Activated naive CD8-positive, alpha-beta T cell treated with anti-CD3 and anti-CD28 coated beads for 36 hours (primary cell): ENCODE measurements at regions not wholly inside any gene's neighbourhood (a gene's known extent, or its start where the extent isn't known, plus 50 kb on each side); places are given as distances from the start of the nearest gene placed in this dataset.

ENCODE experiments used
- DNase-seq: peaks from one replicate; pipeline ENCODE4 v3.0.0; 2021
- H3K27ac Mint-ChIP-seq: one replicate; pipeline ENCODE4 v1.8.0; 2022; ENCODE audit warnings: mild to moderate bottlenecking, moderate library complexity, mixed read lengths
- H3K27me3 Mint-ChIP-seq: one replicate; pipeline ENCODE4 v1.8.0; 2022; ENCODE audit warnings: mild to moderate bottlenecking, mixed read lengths
- H3K36me3 Mint-ChIP-seq: one replicate; pipeline ENCODE4 v1.8.0; 2021; ENCODE audit warnings: mild to moderate bottlenecking, mixed read lengths
- H3K4me1 Mint-ChIP-seq: one replicate; pipeline ENCODE4 v1.8.0; 2021; ENCODE audit warnings: mixed read lengths
- H3K4me3 Mint-ChIP-seq: one replicate; pipeline ENCODE4 v1.8.0; 2022; ENCODE audit warnings: mild to moderate bottlenecking, moderate library complexity, mixed read lengths
- H3K9me3 Mint-ChIP-seq: one replicate; pipeline ENCODE4 v1.8.0; 2022; ENCODE audit warnings: mixed read lengths

DNA sequence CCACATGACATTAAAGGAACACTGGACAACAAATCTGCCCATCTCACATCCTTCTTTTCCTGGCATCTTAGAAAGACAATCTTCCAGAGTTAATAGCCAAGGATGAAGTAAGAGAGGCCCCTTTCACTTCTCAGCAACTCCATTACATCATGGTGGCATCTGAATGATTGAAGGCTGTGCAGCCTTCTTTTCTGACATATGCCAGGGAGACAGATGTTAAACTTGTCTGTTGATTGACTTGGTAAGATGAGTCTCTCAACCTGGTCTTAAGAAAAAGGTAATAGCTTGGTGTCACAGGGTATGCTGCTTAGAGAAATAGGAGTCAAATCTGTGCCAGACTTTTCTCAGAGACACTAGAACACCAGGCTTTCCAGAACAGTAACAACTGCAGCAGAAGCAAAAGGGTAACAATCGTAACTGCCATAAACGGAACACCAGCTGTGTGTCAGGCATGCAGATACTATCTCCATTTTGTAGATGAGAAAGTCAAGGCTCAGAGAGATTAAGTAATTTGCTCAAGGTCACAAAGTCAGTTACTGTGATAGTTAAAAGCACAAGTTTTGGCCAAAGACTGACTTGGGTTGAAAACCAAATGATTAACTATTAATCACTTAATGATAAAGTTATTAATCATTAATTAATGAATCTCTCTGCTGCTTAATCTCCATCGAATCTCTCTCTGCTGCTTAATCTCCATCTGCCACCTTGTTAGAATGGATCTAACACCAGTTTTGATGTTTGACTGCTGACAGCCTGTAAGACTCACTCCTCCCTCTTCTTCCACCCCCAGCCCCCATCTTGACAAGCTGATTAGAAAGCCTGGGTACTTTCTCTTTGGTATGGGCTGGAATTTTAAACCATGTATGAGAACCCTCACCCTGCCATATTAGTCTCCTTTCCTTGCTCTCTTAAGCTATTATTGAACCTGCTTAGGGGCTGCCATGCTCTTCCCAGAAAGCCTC, 353.5 kb downstream of the ENC1 start:
- Mint-ChIP-seq H3K9me3 (no peaks in the 10 kb centered on the region), H3K36me3 (no peaks in the 10 kb centered on the region), H3K4me3 (no peak overlapping the region), H3K27ac (no peak overlapping the region), H3K27me3 (peaks cover 32% of the 10 kb centered on the region), H3K4me1 (no peaks in the 10 kb centered on the region)
- DNase-seq, result no peak

DNA sequence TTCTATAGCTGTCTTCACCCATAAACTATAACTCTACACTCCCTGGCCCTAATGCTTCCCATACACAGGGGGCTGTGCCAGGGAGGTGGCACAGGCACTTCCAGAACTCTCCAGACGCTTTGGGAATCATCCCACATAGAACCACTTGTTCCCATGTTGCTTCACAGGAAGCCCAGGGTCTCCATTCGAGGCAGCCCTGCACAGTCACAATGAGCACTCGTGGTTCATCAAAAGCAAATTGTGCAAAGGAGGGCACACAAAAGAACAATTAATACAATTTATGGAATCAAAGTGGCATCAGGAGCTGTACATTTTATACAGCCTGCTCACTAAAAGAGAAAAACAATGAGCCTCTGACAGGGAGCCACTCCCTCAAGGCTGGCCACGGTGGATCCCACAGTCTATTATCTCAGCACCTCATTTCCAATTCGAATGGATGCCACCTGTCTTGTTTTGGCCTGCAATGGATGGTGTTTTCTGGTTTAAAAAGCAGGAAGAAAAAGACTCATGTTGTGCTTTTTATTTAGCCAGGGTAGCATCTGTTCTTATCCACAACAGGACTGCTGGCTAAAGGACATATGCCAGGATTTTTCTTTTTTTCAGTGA, 354.8 kb downstream of the ENC1 start:
- H3K36me3 Mint-ChIP-seq, result no peaks in the 10 kb centered on the region
- DNase-seq, result no peak
- no peak overlapping the region for H3K27ac Mint-ChIP-seq
- peaks cover 33% of the 10 kb centered on the region for H3K27me3 Mint-ChIP-seq
- H3K4me1 Mint-ChIP-seq, result no peaks in the 10 kb centered on the region
- H3K9me3 Mint-ChIP-seq, result no peaks in the 10 kb centered on the region
- no peak overlapping the region for H3K4me3 Mint-ChIP-seq

DNA sequence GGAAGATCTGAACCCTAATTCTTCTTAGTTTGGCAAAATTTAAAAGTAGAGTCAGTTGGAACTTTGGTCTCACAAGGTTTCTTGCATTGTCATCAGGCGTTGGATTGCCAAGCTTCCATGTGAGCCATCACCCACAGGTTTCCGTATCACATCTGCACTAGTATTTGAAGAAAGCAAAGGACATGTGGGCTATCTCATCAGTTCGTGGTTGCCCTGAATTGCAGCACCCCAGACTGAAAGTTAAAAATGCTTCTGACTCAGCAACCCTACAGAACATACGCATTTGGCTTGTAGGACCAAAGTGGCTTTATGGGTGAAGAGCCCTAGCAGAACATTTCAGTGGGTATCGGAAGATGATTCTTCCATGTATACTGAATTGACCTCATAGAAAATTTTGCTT, 358.0 kb downstream of the ENC1 start:
- H3K4me3 Mint-ChIP-seq, result no peak overlapping the region
- no peak for DNase-seq
- H3K36me3 Mint-ChIP-seq, result no peaks in the 10 kb centered on the region
- no peaks in the 10 kb centered on the region for H3K4me1 Mint-ChIP-seq
- peaks cover 16% of the 10 kb centered on the region for H3K27me3 Mint-ChIP-seq
- H3K9me3 Mint-ChIP-seq, result no peaks in the 10 kb centered on the region
- H3K27ac Mint-ChIP-seq, result no peak overlapping the region

DNA sequence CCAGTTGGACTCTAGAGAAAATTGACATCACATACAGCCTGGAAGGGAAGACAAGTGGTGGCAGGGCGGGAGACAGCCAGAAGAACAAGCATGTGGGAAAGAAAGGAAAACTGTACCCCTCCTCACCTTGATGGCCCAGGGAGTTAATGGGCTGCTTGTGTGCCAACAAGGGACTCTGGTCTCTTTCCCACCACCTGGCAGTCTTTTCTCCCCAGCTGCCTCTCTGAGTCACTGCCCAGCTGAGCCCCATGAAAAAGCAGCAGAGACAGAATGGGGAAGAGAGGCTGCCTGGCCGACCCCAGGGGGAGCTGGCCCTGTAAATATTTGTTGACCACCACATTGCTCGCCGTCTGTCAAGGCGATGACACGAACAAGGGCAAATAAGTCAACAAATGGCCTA, 359.4 kb downstream of the ENC1 start:
- Mint-ChIP-seq H3K27ac (no peak overlapping the region), H3K9me3 (no peaks in the 10 kb centered on the region), H3K36me3 (no peaks in the 10 kb centered on the region), H3K4me3 (no peak overlapping the region), H3K27me3 (peaks cover 19% of the 10 kb centered on the region), H3K4me1 (no peaks in the 10 kb centered on the region)
- DNase-seq, result no peak

DNA sequence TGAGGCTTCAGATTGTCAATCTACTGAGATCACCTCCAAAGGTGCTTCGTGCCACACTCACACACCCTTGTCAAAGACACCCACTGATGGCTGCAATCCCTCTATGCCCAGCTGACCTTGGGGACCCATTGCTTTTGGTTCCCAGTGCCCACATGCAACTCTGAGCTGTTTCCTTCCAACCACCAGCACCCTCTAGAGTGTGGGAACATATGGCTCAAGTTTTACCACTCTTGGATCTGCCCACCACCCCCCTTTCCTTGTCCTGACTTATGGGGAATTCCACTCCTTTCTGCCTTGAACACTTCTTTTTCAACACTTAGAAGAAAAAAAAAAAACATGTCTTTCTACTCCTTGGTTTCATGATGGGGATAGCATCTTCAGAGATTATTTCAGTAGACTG, 360.2 kb downstream of the ENC1 start:
- Mint-ChIP-seq H3K27me3 (peaks cover 19% of the 10 kb centered on the region), H3K4me1 (no peaks in the 10 kb centered on the region)

DNA sequence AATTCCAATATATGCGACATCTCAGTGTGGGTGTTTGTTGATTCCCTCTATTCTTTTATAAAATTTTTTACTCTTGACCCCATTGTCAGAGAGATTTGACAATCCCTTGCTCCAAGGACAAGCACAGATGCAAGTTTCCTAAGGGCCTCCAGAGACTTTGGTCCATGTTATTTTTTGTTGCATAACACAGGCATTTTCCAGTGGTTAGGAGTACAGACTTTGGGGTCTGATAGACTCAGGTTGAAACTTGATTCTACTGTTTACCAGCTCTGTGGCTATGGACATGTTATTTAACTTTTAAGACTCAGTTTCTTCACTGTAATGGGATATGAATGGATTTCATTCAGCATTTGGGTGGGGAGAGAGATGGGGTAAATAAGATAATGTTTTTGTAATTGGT, 361.3 kb downstream of the ENC1 start:
- no peaks in the 10 kb centered on the region for H3K36me3 Mint-ChIP-seq
- H3K4me1 Mint-ChIP-seq, result no peaks in the 10 kb centered on the region
- no peak overlapping the region for H3K4me3 Mint-ChIP-seq

More for the DNA sequence above, 360.2 kb downstream of the ENC1 start:
- H3K36me3 Mint-ChIP-seq, result no peaks in the 10 kb centered on the region
- H3K27ac Mint-ChIP-seq, result no peak overlapping the region
- DNase-seq, result no peak
- no peaks in the 10 kb centered on the region for H3K9me3 Mint-ChIP-seq
- H3K4me3 Mint-ChIP-seq, result no peak overlapping the region

DNA sequence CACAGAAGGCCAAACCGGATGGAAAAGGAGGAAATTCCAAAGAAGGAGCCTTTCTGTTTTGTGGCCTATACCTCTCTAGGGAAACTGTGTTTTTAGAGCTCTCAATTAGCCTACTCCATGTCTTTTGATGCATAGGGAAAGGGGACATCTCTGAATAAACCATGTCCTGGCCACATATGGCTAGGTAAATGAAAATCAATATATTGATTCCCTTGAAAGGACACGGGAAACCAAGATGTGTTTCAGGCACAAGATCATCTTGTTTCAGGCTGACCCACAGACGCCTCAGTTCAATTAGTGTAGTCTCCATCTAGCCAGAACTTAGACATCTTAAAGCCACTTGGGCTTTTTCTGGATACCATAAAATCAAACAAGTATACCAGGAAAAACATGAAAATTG, 363.1 kb downstream of the ENC1 start:
- H3K27me3 Mint-ChIP-seq, result peaks cover 7% of the 10 kb centered on the region
- no peak overlapping the region for H3K27ac Mint-ChIP-seq
- no peaks in the 10 kb centered on the region for H3K4me1 Mint-ChIP-seq
- no peak for DNase-seq
- no peak overlapping the region for H3K4me3 Mint-ChIP-seq
- H3K9me3 Mint-ChIP-seq, result no peaks in the 10 kb centered on the region
- H3K36me3 Mint-ChIP-seq, result no peaks in the 10 kb centered on the region

More for the DNA sequence above, 361.3 kb downstream of the ENC1 start:
- H3K27me3 Mint-ChIP-seq, result peaks cover 10% of the 10 kb centered on the region
- DNase-seq, result no peak
- no peaks in the 10 kb centered on the region for H3K9me3 Mint-ChIP-seq
- H3K27ac Mint-ChIP-seq, result no peak overlapping the region

DNA sequence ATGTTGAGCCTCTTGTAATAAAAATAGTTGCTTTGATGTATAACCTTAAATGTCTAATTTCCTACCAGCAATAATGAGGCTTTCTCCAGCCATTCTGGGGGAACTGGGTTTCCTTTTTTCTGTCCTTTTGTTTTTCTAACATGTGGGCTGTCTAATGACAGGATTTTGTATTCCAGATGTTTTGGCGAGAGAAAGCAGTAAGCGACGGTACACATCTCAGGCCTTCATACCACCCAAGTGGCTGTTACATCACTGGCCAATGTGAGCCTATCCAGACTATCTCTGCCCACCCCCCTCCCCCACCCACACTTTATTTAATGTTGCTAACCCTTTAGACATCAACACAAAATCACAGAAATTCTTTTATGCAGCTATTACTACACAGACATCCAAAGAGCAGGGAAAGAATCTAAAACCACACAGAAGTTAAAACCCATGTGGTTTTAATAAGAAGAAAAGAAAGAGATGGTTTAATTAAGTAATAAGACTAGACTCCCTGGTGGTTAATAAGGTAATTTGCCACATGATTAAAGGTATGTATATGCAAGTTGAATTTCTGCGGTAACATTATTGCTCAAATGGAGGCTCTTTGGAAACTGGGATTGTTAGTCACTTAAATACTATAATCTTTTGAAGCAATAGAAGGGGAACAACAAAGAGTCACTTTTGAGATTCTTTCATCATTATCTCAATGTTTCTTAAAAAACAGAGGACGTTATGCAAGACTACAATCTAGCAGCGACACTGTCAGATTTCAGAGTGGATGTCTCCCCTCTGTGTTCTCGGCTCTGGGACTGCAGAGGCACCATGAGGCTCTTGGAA, 365.1 kb downstream of the ENC1 start:
- Mint-ChIP-seq H3K4me1 (no peaks in the 10 kb centered on the region), H3K27ac (no peak overlapping the region), H3K4me3 (no peak overlapping the region), H3K9me3 (no peaks in the 10 kb centered on the region), H3K27me3 (peaks cover 4% of the 10 kb centered on the region), H3K36me3 (no peaks in the 10 kb centered on the region)
- DNase-seq, result no peak

DNA sequence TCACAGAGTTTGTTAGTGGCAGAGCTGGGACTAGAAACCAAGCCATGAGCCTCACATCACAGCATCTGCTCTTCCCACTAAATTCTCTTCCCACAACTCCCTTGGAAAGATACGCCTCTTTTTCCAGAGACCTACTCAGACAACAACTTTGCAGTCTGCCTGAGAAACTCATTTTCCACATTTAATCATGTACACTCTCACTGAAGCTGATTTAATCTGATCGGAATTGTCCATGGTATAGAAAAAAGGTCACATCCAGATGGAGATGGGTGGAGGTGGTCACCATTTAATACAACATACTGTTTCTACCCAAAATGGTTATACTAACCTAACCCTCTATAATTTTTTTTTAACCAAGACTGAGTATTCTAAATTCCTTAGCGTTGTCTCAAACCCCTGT, 366.2 kb downstream of the ENC1 start:
- Mint-ChIP-seq H3K36me3 (no peaks in the 10 kb centered on the region), H3K4me3 (no peak overlapping the region), H3K9me3 (no peaks in the 10 kb centered on the region), H3K4me1 (no peaks in the 10 kb centered on the region), H3K27me3 (peaks cover 4% of the 10 kb centered on the region), H3K27ac (no peak overlapping the region)
- DNase-seq, result no peak

DNA sequence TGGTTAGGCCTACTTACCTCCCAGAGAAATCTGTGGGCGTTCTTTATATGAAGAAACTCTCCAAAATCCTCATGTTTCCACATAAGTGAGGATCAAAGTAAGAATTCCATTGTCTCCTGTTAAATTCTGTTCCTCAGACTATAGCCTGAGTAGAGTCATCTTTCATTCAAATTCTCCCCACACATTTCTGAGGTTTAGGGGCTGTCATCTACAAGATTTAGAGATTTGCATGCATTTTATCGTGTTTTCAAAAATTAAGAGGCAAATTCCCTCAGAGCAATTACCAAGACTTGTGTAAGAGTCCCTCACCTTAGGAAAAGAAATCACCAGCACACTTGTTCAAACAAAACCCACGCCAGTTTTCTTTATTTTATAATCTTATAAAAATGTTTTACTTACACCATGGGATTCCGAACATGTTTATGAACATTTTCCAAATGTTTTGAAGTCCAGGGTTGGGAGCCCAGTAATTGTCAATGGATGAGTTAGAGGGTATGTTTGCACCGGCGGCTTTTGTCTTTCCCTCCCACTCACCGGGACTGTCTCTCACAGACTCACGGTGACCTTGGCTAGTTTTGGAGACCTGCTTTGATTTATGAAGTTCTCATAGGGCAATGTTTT, 367.6 kb downstream of the ENC1 start:
- Mint-ChIP-seq H3K27ac (no peak overlapping the region), H3K4me3 (no peak overlapping the region), H3K9me3 (no peaks in the 10 kb centered on the region), H3K4me1 (no peaks in the 10 kb centered on the region), H3K27me3 (peaks cover 4% of the 10 kb centered on the region), H3K36me3 (no peaks in the 10 kb centered on the region)
- DNase-seq, result no peak

DNA sequence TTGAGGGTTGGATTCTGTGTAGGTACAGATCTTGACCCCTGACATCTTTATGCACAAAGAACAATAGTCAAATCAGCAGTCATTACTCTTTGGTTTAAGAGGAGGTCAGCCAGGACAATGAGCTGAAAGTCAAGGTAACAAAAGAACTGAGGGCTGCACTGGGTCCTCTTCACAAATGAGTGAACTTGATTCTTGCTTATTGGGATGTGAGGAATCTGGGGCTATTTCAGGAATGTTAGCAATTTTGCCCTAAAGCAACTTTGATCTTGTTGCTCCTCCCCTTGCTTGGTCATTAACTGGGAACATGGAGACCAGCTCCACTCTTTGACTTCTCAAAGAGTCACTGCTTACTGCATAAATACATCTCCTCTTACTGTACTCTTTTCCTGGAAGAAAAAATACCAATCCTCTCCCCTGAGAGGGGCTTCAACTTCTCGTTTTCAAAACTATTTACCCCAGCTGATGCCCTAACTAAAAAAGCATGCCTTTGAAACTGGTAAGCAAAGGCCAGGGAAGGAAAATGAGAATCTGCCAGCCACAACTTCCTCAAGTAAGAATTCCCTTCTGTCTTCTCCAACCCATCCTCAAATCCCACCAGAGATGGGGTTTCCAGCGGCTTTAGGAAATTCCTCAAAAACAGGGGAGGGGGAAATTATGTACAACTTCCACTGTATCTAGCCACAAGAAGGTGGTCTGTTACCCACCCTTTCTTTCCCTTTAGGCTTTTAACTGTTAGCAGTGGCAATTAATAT, 368.3 kb downstream of the ENC1 start:
- no peaks in the 10 kb centered on the region for H3K9me3 Mint-ChIP-seq
- no peaks in the 10 kb centered on the region for H3K4me1 Mint-ChIP-seq
- H3K4me3 Mint-ChIP-seq, result no peak overlapping the region

DNA sequence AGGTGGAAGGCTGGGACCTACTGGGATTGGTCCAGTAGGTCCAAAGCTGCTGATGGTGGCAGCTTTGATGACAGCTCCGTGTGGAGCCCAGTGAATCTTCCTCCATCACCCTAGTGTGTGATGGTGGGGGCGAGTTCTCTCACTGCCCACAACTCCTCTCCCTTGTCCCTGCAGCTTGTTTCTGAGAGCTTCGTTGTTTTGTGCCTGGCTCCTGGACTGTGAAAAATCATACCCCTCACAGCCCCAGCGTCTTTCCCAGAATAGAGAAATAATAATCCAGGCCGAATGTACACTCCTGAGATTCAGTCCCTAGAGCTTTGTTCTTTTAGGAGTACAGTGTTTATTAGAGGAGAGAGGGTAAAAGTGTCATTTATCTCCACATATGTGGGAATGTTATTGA, 372.2 kb downstream of the ENC1 start:
- Mint-ChIP-seq H3K9me3 (no peaks in the 10 kb centered on the region), H3K36me3 (no peaks in the 10 kb centered on the region), H3K27ac (no peak overlapping the region), H3K4me3 (no peak overlapping the region), H3K4me1 (no peaks in the 10 kb centered on the region), H3K27me3 (no peaks in the 10 kb centered on the region)
- no peak for DNase-seq

More for the DNA sequence above, 368.3 kb downstream of the ENC1 start:
- Mint-ChIP-seq H3K27me3 (peaks cover 4% of the 10 kb centered on the region), H3K27ac (no peak overlapping the region), H3K36me3 (no peaks in the 10 kb centered on the region)
- DNase-seq, result no peak

DNA sequence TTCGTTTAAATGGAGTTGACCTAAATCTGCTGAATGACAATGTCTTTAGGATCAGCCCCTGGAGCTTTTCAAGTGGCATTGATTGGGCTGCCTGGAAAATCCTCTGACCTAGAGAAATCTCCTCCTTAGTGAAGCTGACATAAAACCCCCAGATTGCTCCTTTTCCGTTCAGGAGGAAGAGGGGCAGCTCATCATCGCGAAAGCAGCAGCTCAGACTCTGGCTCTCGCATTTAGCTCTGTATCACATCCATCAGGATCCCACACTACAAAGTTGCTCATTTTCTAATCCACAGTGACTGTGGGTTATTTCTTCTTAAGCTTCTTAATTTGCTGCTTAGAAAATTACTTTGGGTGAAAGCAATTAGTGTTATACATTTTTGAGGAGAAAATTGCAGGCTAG, 373.7 kb downstream of the ENC1 start:
- Mint-ChIP-seq H3K4me1 (no peaks in the 10 kb centered on the region), H3K4me3 (no peak overlapping the region), H3K27ac (no peak overlapping the region), H3K36me3 (no peaks in the 10 kb centered on the region), H3K9me3 (no peaks in the 10 kb centered on the region), H3K27me3 (no peaks in the 10 kb centered on the region)
- no peak for DNase-seq

DNA sequence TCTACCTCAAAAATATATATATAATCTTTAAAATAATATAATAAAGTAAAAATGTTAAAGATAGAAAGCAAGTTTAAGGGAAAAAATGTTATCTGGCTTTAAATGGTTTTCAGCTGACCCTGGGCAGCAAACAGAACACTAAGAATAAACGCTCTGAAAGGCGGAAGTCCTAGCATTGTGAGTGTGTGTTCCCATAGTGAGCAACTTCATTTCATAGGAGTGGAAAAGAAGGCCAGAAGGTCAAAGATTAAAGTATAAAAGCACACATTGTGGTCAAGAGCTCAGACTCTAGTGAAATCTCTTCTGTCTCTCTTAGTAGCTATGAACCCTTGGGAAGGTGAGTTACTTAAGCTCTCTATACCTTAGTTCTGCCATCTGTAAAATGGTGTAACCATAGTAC, 374.4 kb downstream of the ENC1 start:
- no peaks in the 10 kb centered on the region for H3K36me3 Mint-ChIP-seq
- DNase-seq, result no peak
- no peaks in the 10 kb centered on the region for H3K4me1 Mint-ChIP-seq
- H3K4me3 Mint-ChIP-seq, result no peak overlapping the region
- no peaks in the 10 kb centered on the region for H3K9me3 Mint-ChIP-seq
- H3K27ac Mint-ChIP-seq, result no peak overlapping the region
- no peaks in the 10 kb centered on the region for H3K27me3 Mint-ChIP-seq
